WTC11 (cell line): ENCODE measurements at regions not wholly inside any gene's neighbourhood (a gene's known extent, or its start where the extent isn't known, plus 50 kb on each side); places are given as distances from the start of the nearest gene placed in this dataset.

Experiments used
- ARID4B ChIP-seq: sonication (generic); formaldehyde crosslinking; IDR thresholded peaks from 2 replicates; pipeline ENCODE4 v1.8.0; 2023; ENCODE audit warnings: missing genetic modification reagents, mild to moderate bottlenecking, borderline replicate concordance
- CTCF ChIP-seq: fragments of 200-600 bp; IDR thresholded peaks from 2 replicates; pipeline ENCODE4 v1.8.0; 2022; ENCODE audit warnings: antibody characterized with exemption
- ELF4 ChIP-seq: sonication (generic); formaldehyde crosslinking; IDR thresholded peaks from 2 replicates; pipeline ENCODE4 v1.8.1; 2022; ENCODE audit warnings: low read depth, mild to moderate bottlenecking, moderate library complexity, missing genetic modification reagents
- ETV6 ChIP-seq: sonication (generic); formaldehyde crosslinking; IDR thresholded peaks from 2 replicates; pipeline ENCODE4 v1.8.1; 2022; ENCODE audit warnings: mild to moderate bottlenecking, missing genetic modification reagents
- FOXK1 ChIP-seq: sonication (generic); formaldehyde crosslinking; IDR thresholded peaks from 2 replicates; pipeline ENCODE4 v1.8.0; 2022; ENCODE audit warnings: mild to moderate bottlenecking, moderate library complexity, missing genetic modification reagents
- NFE2L1 ChIP-seq: sonication (generic); formaldehyde crosslinking; IDR thresholded peaks from 2 replicates; pipeline ENCODE4 v1.8.1; 2023; ENCODE audit warnings: missing genetic modification reagents
- USF2 ChIP-seq: sonication (generic); formaldehyde crosslinking; IDR thresholded peaks from 2 replicates; pipeline ENCODE4 v1.8.1; 2023; ENCODE audit warnings: mild to moderate bottlenecking, missing genetic modification reagents, moderate library complexity
- ZBTB21 ChIP-seq: sonication (generic); formaldehyde crosslinking; IDR thresholded peaks from 2 replicates; pipeline ENCODE4 v1.8.1; 2023; ENCODE audit warnings: mild to moderate bottlenecking, missing genetic modification reagents, borderline replicate concordance
- ZNF263 ChIP-seq: sonication (generic); formaldehyde crosslinking; IDR thresholded peaks from 2 replicates; pipeline ENCODE4 v1.8.1; 2022; ENCODE audit warnings: low read depth, mild to moderate bottlenecking, moderate library complexity, missing genetic modification reagents
- ZNF416 ChIP-seq: fragments of 250-450 bp; sonication (Bioruptor Pico); IDR thresholded peaks from 2 replicates; pipeline ENCODE4 v1.9.0; 2021; ENCODE audit warnings: mild to moderate bottlenecking, inconsistent platforms
- ZNF671 ChIP-seq: fragments of 250-450 bp; sonication (Bioruptor Pico); IDR thresholded peaks from 2 replicates; pipeline ENCODE4 v1.8.0; 2021; ENCODE audit warnings: mild to moderate bottlenecking

GRCh38 chr20:57910716-57911115 lies 200.9 kb upstream of the PMEPA1 start:
- TF ChIP-seq USF2 (CRISPR knock-in tag) = no peak
- no peak for TF ChIP-seq FOXK1 (CRISPR knock-in tag)
- no peak for TF ChIP-seq ZNF263 (CRISPR knock-in tag)
- no peak for TF ChIP-seq ZNF671 (CRISPR knock-in tag)
- TF ChIP-seq CTCF = no peak
- no peak for TF ChIP-seq ZBTB21
- no peak for TF ChIP-seq ETV6
- TF ChIP-seq NFE2L1 (CRISPR knock-in tag) = no peak
- TF ChIP-seq ARID4B (CRISPR knock-in tag) = no peak
- no peak for TF ChIP-seq ELF4 (CRISPR knock-in tag)
- no peak for TF ChIP-seq ZNF416 (CRISPR knock-in tag)
